Cardiac fibroblast (primary cell): ENCODE measurements at regions not wholly inside any gene's neighbourhood (a gene's known extent, or its start where the extent isn't known, plus 50 kb on each side); places are given as distances from the start of the nearest gene placed in this dataset.

Source experiments
- DNase-seq, 2 donors: peaks; one replicate each; pipeline versions ENCODE4 v3.0.0 to v3.0.0-alpha.2; 2010; ENCODE audit warnings: low read depth in 2 of 2
- H3K4me3 ChIP-seq, 2 donors: replicated peaks in 1 of 2; 1 replicate in 1 of 2; 2 replicates in 1 of 2; pipeline ENCODE4 v1.5.1; 2011; ENCODE audit warnings: low read depth in 2 of 2, low read length in 2 of 2, mild to moderate bottlenecking in 2 of 2, moderate library complexity in 1 of 2
- TF ChIP-seq, protein P1 (sequence below): IDR thresholded peaks from one replicate; pipeline ENCODE4 v1.5.1; 2011; ENCODE audit warnings: low read depth, mild to moderate bottlenecking, low read length, inconsistent platforms

DNA sequence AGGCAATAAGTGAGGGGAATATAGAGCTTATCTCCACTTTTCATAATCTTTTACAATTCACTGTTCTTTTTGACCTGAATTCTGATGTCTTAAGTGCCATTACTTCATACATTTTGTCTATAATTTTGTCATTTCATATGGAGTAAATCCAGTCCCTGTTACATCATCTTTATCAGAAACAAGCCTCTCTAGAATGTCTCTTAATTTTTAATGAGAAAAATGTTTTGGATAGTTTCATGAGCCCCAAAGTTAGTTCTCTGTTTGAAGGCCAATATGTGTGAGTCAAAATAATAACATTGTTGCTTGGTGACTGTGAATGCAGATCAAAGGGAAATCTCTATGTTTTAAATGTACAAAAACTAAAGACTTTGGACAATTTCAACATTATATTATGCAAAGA, 329.6 kb upstream of the ARRDC3 start:
- H3K4me3 ChIP-seq = no peak overlapping the region
- TF ChIP-seq, protein P1, sequence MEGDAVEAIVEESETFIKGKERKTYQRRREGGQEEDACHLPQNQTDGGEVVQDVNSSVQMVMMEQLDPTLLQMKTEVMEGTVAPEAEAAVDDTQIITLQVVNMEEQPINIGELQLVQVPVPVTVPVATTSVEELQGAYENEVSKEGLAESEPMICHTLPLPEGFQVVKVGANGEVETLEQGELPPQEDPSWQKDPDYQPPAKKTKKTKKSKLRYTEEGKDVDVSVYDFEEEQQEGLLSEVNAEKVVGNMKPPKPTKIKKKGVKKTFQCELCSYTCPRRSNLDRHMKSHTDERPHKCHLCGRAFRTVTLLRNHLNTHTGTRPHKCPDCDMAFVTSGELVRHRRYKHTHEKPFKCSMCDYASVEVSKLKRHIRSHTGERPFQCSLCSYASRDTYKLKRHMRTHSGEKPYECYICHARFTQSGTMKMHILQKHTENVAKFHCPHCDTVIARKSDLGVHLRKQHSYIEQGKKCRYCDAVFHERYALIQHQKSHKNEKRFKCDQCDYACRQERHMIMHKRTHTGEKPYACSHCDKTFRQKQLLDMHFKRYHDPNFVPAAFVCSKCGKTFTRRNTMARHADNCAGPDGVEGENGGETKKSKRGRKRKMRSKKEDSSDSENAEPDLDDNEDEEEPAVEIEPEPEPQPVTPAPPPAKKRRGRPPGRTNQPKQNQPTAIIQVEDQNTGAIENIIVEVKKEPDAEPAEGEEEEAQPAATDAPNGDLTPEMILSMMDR = no peak
- DNase-seq = peak in 1 of 2 donors; percentile 13

DNA sequence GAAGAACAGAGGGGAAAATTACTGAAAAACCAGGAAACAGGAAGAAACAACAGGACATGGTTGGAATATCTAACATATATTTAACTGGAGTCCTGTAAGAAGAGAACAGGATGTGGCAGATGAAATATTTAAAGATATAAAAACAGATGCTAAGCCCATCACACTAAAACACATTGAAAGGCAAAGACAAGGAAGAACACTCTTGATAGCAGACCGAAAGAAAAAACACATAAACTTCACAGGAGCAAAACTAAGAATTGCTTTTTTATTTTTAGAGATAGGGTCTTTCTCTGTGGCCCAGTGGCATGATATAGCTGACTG, 324.4 kb upstream of the ARRDC3 start:
- H3K4me3 ChIP-seq = no peak overlapping the region
- TF ChIP-seq, protein P1 = no peak
- no peak for DNase-seq

DNA sequence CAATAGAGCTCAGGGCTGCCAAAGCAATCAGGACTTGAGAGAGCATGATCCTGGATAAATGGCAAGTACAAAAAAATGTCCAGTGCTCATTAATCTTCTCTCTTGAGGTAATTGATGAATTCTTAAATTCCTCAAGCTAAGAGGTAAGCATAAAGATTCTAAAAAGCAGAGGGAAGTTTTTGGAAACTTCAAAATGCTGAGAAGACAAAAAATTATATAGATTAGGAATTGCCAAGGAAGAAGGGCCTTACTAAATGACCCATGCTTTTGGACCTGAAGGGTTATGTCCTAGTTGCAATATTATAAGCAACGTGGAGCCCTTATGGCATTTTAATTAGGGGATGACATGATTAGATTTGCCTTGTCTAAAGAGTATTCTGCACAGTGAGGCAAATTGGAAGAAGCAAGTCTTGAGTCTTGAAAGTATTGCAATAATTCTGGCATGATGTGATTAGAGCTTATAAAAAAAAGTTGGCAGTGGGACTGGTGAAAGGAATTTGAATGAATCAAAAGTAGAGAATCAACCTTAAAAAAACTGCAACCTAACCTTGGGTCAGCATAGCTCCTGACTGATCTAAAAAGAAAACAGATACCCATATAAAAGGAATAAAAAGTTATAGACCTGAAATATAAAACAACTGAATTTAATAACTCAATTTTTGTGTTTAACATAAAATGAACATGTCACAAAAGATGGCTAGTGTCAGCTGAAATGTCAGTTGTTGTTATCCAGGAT, 323.8 kb upstream of the ARRDC3 start:
- TF ChIP-seq, protein P1 = no peak
- DNase-seq = peak in 1 of 2 donors; percentile 9
- no peak overlapping the region for H3K4me3 ChIP-seq

DNA sequence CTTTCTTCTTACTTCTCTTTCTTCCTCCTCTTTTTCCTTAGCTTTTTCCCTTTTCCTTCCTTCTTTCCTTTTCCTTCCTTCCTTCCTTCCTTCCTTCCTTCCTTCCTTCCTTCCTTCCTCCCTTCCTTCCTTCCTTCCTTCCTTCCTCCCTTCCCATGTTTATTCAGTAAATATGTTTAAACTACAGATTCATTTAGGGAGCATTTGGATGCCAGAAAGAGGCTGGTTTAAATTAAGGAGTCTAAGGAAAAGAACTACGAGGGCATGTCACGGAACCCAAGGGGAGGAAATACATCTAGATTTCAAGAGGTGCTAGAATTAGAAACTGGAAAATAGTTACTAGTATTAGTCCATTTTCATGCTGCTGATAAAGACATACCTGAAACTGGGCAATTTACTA, 320.0 kb upstream of the ARRDC3 start:
- TF ChIP-seq, protein P1 = no peak
- no peak overlapping the region for H3K4me3 ChIP-seq
- DNase-seq = no peak

DNA sequence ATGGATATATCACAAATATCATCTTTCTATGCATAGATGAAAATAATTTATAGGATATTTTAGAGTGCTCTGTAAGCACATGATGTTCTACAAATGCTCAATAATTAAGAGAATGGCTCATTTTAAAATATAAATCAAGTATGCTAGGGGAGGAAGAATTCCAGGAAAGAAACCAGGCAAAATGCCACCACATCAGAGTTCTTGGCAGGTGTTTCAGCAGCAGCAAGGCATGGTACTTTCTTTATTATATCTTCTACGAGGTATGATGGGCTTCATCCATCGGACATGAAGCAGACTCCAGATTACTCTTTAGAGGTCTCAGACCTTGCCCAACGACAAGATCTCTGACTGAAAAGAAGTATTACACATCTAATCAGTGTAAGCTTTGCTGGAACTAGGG, 316.3 kb upstream of the ARRDC3 start:
- no peak overlapping the region for H3K4me3 ChIP-seq
- no peak for DNase-seq
- TF ChIP-seq, protein P1 = no peak

DNA sequence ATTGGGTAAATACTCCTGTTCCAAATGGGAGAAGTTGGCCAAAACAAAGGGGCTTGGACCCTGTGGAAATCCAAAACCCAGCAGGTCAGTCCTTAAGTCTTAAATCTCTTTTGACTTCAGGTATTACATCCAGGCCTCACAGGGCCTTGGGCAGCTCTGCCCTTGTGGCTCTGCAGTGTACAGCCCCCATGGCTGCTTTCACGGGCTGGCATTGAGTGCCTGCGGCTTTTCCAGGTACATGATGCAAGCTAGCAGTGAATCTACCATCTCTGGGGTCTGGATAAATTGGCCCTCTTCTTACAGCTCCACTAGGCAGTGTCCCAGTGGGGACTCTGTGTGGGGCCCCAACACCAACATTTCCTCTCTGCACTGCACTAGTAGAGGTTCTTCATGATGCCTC, 308.5 kb upstream of the ARRDC3 start:
- DNase-seq = no peak
- no peak overlapping the region for H3K4me3 ChIP-seq
- TF ChIP-seq, protein P1 = no peak

DNA sequence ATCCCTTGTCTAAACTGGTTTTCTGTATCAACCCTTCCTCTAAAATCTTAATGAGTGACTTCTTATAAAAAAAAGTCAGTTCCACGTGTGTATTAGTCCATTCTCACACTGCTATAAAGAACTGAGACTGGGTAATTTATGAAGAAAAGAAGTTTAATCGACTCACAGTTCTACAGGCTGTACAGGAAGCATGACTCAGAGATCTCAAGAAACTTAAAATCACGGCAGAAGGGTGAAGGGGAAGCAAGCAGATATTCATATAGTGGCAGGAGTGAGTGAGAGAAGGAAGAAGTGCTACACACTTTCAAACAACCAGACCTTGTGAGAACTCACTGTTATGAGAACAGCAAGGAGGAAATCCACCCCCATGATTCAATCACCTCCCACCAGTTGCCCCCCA, 307.8 kb upstream of the ARRDC3 start:
- TF ChIP-seq, protein P1 = no peak
- peak in 1 of 2 donors; percentile 0 for DNase-seq
- no peak overlapping the region for H3K4me3 ChIP-seq
